GM18517 (cell line): ENCODE measurements at regions not wholly inside any gene's neighbourhood (a gene's known extent, or its start where the extent isn't known, plus 50 kb on each side); places are given as distances from the start of the nearest gene placed in this dataset.
"Not testable (repeated sequence)": the region's sequence is repeated elsewhere in the genome, so short reads cannot be mapped to it uniquely, and the experiment has no call there.

Experiments
- ATAC-seq: cut with Tn5 transposase; IDR thresholded peaks from one replicate; pipeline ENCODE4 v1.9.1; 2021; ENCODE audit warnings: mild to moderate bottlenecking, moderate library complexity; ENCODE audit not compliant: unreplicated experiment

DNA sequence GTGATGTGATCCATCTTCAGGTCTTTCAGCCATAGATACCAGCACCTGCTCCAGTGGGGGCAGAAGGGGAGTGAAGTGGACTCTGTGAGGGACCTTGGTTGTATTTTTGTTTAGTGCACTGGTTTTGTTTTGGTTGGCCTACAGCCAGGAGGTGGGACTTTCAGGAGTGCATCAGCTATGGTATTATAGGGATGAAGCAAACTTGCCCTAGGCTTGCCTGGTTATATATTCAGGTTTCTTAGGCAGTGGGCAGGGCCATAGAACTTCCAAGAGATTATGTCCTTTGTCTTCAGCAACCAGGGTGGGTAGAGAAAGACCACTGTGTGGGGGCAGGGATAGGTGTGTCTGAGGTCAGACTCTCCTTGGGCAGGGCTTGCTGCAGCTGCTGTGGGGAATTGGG is 337.3 kb upstream of the SGO1 start:
- no peak for ATAC-seq

DNA sequence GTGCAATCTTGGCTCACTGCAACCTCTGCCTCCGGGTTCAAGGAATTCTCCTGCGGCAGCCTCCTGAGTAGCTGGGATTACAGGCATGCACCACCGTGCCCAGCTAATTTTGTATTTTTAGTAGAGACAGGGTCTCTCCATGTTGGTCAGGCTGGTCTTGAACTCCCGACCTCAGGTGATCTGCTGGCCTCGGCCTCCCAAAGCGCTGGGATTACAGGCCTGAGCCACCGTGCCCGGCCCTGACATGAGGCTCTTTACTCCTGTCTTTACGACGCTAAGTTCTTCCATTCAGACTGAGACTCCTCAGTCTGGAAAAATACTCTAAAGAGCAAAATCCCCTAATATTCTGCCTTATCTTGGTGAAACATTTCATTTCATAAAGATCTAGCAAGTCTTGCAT is 331.3 kb upstream of the SGO1 start:
- not testable (repeated sequence) for ATAC-seq

DNA sequence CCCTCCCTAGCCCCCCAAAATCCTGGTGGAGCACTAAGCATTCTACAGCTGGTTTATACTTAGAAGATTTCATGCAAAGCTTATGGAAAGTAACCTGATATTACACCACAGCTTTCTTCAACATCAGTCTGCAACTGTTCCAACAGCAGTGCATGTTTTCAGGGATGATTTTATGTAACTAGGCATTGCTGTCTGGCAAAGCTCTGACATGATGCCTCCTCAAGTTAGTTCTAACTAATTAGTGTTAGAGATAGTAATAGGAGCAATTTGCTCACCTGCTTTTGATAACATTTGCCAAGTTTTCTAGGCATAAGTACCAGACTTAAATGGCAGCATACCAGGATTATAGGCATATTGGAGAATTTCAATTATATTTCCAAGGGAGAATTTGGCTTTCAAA is 330.3 kb upstream of the SGO1 start:
- ATAC-seq = no peak

DNA sequence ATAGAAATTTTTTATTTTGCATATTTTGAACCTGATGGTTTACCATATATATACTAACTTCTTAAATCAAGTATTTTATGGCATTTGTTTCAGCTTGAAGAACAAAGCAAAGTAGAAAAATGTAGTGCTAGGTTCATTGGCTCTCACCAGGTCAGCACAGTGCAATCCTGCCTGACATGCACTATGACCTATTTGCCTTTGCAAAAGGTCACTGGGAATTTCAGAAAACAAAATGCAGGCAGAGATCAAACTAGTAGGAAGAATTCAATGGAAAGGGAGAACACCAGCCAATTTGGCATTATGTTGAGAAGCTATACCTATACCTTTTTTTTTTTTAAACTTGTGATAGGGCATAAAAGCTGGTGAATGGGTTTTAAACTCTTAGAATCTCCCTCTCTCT is 329.8 kb upstream of the SGO1 start:
- ATAC-seq = no peak

DNA sequence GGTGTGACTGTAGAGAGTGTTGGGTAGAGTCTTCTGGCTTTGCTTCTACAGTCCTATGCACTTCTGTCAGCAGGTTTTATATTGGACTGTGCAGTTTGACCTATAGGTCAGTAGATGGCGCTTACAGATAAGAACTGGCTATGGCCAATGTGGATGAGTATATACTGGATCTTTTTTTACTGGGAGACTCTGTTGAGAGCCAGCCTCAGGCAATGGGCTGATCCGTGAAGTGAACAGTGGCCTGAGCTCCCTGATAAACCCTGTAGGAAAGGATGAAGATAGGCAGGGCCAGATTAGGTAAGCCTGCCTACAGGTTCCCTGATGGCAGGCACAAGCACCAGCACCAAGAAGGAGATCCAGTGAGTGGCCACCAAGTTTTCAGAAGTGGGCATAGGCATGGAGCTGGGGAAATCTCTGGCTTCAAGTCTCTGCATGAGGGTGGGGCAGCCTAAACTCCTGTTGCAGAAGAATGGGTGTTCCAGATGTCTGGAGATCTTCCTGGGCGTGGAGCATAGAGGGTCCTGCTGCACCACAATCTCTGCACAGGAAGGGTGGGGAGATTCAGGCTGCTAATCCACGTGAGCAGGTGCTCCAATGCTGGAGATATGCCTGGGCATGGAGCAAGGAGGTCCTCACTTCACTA is 326.0 kb upstream of the SGO1 start:
- ATAC-seq = peak; percentile 91

DNA sequence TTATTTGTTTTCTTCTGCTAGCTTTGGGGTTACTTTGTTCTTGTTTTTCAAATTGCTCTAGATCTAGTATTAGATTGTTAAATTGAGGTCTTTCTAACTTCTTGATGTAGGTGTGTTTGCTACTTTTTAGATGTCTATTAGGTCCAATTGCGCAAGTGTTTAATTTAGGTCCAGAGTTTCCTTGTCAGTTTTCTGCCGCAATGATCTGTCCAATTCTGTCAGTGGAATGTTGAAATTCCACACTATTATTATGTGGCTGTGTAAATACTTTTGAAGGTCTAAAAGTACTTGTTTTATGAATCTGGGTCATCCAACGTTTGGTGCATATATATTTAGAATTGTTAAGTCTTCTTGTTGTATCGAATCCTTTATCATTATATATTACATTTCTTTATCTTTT is 324.4 kb upstream of the SGO1 start:
- ATAC-seq = no peak

DNA sequence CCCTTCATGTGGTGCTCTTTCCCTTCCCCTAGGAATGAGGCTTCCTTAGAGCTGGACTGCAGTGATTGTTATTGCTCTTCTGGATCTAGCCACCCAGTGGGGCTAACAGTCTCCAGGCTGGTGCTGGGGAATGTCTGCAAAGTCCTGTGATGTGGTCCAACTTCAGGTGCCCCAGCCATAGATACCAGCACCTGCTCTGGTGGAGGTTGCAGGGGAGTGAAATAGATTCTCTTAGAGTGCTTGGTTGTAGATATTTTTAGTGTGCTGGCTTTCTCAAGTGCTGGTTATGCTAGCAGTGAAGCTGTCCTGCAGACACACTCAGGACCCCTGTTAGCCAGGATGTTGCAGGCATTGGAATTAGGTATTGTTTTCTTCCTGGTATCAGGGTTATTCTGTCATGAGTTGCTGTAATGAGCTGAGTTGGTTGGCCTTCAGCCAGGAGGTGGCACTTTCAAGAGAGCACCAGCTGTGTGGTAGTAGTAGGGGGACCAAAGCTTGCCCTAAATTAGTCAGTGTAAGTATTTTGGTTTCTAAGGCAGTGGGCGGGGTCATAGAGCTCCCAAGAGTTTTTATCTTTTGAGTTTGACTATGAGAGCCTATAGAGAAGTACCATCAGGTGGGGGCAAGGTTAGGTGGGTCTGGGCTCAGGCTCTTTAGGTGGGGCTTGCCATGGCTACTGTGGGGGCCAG is 317.5 kb upstream of the SGO1 start:
- no peak for ATAC-seq

DNA sequence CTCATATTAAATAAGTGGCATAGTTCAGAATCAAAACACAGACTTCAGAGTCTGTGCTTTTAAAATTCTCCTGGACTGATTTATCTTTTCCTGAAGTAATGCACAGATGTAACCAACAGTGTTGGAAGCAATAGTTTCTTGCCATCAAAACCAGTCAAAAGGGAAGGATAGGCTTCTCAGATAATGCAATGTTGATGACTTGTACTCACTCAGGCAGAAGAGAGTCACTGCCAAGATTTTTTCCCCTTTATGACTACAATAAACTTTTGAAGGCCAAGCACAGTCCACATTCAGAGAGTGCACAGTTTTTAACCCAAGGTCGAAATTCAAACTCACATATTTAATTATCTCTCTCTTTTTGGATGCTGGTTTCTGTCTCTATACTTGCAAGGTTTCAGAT is 305.0 kb upstream of the SGO1 start:
- ATAC-seq = no peak

DNA sequence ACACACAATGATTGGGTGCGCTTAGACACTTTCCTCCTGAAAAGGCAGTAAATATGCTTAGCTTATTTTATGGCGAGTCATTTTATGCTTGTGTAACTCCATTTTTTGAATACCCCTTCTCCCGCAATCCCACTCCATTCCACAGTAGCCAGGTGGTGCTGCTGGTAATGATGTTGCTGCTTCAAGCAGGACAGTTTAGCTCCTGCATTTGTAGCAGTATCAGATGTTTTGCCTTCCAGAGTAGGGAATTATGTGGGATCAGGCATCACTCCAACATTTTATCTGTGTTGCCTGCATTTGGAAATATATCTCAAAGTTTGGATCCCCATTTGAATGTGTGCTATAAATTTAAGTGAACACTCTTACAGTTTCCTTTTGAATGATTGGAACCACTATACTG is 302.1 kb upstream of the SGO1 start:
- ATAC-seq = no peak

DNA sequence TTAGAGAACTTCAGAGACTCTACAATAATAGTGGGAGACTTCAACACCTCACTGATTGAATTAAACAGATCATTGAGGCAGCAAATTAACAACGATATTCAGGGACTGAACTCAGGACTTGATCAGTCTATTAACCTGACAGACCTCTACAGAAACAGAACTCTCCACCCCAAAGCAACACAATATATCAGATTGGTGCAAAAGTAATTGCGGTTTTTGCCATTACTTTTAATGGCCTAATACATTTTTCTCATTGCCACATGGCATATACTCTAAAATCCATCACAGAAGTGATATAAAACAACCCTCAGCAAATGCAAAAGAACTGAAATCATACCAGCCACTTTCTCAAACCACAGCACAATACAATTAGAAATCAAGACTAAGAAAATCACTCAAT is 298.1 kb upstream of the SGO1 start:
- no peak for ATAC-seq

DNA sequence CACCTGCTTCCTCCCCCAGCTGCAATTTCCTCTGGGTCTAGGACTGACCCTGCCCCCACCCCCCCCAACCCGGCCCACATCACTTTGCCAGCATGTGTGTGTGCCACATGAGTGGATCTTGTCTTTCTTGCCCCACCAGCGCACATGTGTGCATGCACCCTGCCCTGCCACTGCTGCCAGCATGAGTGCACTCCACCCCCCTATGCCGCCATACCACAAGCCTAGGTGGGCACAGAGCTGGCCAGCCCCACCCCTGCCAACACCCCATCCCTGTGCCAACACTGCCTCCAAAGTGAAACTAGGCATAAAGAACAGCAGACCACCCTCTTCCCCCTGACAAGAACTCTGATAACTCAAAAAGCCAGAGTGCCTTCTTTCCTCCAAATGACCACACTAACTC is 296.3 kb upstream of the SGO1 start:
- no peak for ATAC-seq

DNA sequence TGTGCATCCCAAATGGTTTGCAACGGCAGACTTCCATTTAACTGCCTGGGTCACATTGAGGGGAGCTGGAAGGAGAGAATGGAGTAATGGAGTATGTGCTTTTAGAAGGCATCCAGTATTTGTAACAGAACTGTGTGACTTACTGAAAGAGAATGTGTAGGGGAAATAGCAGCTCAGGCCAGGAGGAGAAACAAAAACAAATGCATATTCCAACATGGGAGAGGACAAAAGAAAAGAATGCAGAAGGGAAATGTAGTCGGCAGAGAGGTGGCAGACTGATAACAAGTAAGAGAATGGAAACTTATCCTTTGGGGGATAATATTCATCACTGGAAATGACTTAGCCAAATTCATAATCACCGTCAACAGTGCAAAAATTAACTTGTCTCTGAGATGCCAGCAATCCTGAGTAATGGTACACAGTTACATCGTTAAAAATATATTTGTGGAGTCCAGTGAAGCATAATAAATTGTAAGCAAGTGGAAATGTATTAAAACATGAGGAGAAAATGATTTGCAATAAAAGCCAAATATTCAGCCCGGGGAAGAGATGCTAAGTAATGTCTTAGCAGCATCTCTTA is 294.9 kb upstream of the SGO1 start:
- ATAC-seq = no peak

DNA sequence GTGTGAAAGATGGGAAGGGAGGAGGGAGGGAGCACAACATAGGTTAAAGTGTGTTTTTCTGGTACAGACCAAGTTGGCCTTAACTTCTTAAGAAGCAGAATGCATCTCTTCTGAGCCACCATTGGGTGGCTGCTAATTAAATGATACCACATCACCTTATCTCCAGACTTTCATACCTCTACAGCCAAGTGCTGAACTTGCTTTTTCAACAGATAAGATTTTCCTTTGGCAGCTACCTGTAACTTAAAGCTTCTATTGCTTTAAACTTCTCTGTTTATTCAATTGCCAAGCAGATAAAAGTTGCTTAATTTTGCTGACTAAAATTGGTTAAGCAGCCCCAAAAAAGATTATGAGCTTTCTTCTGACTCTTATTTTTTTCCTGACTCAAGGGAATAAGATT is 292.4 kb upstream of the SGO1 start:
- ATAC-seq = no peak

DNA sequence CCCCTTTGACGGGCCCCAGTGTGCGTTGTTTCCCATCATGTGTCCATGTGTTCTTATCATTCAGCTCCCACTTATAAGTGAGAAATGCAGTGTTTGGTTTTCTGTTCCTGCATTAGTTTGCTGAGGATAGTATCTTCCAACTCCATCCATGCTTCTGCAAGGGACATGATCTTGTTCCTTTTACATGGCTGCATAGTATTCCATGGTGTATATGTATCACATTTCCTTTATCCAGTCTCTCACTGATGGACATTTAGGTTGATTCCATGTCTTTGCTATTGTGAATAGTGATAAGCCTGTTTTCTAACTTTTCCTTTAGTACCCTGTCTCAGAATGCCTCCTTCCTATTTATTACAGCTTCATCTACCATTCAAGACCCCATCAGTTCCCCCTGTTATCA is 278.2 kb upstream of the SGO1 start:
- ATAC-seq = not testable (repeated sequence)

DNA sequence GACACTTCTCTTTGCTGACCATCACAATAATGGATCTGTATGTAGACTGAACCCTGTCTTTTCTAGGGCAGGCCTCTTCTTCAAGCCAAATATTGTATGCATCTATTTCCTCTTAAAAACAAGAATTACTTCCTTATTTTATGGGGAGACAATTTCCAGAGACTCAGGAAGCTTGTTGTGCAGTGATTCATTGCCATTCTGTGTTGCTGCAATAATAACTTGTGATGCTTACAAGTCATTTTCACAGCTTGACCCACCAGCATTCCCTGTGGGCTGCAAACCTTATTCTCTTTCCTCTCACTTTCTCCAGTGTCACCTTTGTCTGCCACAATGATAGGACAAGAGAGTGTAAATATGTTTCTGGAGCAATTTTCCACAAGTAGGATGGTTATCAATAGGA is 276.7 kb upstream of the SGO1 start:
- no peak for ATAC-seq

DNA sequence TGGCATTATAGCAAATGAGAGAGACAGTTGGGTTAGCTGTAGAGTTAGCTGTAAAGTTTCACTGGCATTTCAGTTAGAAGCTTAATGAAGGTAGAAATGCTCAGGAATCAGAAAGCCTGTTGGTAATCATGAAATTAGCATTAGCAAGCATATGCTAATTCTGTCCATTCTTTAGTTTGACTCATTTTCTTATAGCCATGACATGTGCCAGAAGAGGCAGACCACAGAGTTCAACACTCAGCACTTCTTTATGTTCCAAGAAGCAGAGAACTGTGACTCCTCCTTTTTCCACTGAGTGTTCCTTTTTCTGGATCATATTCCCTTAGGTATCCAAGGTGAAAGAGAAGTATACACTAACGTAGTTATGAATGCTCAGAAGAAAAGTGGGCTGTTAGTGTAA is 276.2 kb upstream of the SGO1 start:
- no peak for ATAC-seq

DNA sequence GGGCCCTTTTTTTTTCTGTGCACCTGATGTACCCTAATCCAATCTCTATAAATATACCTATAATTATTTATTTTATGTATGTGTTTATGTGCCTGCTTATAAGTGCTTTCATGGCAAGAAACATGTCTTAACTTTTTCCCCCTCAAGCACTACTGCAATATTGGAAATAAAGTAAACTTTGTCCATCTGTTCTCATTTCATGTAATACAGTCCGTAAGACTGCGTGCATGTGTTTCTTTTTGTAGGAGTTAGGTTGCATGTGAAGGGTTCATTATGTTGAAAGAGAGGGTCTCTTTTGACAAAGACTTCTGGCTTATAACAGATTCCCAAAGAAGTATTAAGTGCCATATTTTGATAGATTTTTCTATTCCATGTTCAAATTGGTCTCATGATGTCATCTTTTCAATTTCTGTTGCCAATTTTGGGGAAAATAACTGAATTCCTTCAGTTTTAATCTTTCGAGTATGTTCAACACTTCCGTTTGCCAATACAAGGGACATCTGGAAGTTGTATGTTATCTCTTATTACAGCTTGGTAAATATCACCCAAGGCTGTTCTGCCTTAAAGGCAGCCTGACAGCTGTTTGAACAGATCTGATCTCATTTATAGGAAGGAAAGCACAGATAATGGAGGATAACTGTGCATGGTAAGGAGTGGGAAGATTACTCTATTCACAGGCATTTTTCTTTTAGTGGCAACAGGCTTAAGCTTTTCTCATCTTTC is 273.1 kb upstream of the SGO1 start:
- no peak for ATAC-seq

DNA sequence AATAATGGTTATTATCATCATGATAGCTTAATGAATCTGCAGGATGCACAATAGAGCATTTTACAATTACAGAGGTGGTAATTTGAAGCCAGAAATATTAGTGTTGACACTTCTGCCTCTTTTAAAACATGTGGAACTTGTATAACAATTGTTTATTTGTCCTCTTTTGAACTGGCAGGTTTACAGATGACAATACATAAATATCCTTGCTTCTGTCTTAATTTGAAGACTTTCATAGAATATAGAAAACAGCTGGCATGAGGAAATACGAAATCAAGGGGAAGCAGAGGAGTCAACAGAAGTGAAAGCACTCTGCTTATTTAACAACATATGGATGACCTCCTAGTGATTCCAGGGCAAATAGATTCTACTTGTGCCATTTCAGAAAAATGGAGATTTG is 270.5 kb upstream of the SGO1 start:
- ATAC-seq = no peak

DNA sequence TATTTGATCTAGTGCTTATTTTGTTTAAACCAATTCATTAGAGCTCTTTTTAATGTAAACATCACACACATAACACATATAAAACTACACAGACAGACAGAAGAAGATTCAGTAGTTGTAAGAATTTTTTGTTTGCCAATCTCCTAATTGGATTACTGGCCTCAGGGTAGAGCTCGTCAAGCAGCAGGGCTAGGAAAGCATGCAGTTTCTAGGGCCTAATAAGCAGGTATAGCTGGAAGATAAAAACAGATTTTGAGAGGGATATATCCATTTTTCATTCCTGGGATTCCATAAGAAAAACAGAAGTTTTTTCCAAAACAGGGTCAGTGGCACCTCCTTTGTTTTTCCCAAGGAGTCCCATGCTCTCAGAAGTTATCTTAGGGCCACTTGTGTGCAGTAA is 265.2 kb upstream of the SGO1 start:
- no peak for ATAC-seq

DNA sequence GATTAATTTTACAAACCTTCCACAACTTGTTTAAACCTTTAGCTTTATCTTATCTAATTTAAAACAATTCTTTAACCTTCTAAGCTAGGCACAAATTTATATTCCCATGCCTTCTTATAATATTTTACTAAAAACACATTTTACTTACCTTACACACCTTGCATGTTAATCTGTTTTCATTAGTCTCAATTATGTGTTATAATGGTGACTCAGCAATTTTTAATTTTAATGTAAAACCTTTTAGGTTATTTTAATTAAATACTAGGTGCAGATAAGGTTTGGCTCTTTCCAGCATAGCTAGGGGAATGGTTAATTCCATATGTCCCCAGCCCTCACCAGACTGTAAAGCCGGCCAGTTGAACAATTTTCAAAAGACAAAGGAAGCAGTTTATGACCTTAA is 264.6 kb upstream of the SGO1 start:
- no peak for ATAC-seq

DNA sequence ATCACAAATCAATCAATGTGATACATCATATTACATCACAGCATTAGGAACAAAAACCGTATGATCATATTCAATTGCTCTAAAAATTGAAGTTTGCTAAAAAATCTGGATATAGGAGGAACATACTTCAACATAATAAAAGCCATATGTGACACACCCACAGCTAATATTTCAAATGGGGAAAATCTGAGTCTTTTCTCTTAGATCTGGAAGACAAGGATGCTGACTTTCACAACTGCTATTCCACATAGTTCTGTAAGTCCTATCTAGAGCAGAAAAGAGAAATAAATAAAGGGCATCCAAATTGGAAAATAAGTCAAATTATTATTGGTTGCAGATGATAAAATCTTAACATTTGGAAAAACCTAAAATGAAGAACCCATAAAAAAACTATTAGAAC is 256.8 kb upstream of the SGO1 start:
- no peak for ATAC-seq

DNA sequence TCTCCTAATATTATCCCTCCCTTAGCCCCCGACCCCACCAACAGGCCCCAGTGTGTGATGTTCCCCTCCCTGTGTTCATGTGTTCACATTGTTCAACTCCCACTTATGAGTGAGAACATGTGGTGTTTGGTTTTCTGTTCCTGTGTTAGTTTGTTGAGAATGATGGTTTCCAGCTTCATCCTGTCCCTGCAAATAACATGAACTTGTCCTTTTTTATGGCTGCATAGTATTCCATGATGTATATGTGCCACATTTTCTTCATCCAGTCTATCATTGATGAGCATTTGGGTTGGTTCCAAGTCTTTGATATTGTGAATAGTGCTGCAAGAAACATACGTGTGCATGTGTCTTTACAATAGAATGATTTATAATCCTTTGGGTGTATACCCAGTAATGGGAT is 241.3 kb upstream of the SGO1 start:
- ATAC-seq = not testable (repeated sequence)
